ENCODE measurements at regions not wholly inside any gene's neighbourhood (a gene's known extent, or its start where the extent isn't known, plus 50 kb on each side); places are given as distances from the start of the nearest gene placed in this dataset.

GRCh38 chr21:41663805-41664788, 102.8 kb downstream of the RIPK4 start (continued):
- no peak for TF ChIP-seq ZHX1 (CRISPR knock-in tag; IDR thresholded peaks at IDR 0.05; ENCODE audit: low read depth)
- no peak for TF ChIP-seq ZSCAN30 (CRISPR knock-in tag; IDR thresholded peaks at IDR 0.05)
- TF ChIP-seq THAP11 (CRISPR knock-in tag; IDR thresholded peaks at IDR 0.05) = no peak
- TF ChIP-seq, protein P1, sequence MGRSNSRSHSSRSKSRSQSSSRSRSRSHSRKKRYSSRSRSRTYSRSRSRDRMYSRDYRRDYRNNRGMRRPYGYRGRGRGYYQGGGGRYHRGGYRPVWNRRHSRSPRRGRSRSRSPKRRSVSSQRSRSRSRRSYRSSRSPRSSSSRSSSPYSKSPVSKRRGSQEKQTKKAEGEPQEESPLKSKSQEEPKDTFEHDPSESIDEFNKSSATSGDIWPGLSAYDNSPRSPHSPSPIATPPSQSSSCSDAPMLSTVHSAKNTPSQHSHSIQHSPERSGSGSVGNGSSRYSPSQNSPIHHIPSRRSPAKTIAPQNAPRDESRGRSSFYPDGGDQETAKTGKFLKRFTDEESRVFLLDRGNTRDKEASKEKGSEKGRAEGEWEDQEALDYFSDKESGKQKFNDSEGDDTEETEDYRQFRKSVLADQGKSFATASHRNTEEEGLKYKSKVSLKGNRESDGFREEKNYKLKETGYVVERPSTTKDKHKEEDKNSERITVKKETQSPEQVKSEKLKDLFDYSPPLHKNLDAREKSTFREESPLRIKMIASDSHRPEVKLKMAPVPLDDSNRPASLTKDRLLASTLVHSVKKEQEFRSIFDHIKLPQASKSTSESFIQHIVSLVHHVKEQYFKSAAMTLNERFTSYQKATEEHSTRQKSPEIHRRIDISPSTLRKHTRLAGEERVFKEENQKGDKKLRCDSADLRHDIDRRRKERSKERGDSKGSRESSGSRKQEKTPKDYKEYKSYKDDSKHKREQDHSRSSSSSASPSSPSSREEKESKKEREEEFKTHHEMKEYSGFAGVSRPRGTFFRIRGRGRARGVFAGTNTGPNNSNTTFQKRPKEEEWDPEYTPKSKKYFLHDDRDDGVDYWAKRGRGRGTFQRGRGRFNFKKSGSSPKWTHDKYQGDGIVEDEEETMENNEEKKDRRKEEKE (IDR thresholded peaks at IDR 0.05) = no peak
- no peak for TF ChIP-seq ZNF382 (CRISPR knock-in tag; IDR thresholded peaks at IDR 0.05; ENCODE audit: borderline replicate concordance)
- TF ChIP-seq HDAC6 (IDR thresholded peaks at IDR 0.05; ENCODE audit: low read depth, low read length) = no peak
- TF ChIP-seq TP53 (CRISPR knock-in tag; conservative IDR thresholded peaks at IDR 0.05) = no peak
- TF ChIP-seq ZSCAN20 (CRISPR knock-in tag; IDR thresholded peaks at IDR 0.05; ENCODE audit: borderline replicate concordance) = no peak
- TF ChIP-seq ZNF17 (CRISPR knock-in tag; IDR thresholded peaks at IDR 0.05) = no peak
- no peak for TF ChIP-seq FOXP4 (CRISPR knock-in tag; IDR thresholded peaks at IDR 0.05)
- no peak for TF ChIP-seq HNRNPK (IDR thresholded peaks at IDR 0.05; ENCODE audit: low read depth, low read length, poor library complexity, severe bottlenecking)
- TF ChIP-seq TEAD3 (CRISPR knock-in tag; optimal IDR thresholded peaks at IDR 0.05; ENCODE audit: borderline replicate concordance) = no peak
- TF ChIP-seq TGIF2 (CRISPR knock-in tag; IDR thresholded peaks at IDR 0.05) = peak; percentile 82; the same call in 1 of the 2 replicates
- TF ChIP-seq ZNF280B (CRISPR knock-in tag; IDR thresholded peaks at IDR 0.05; ENCODE audit: borderline replicate concordance) = no peak
- TF ChIP-seq PITX1 (CRISPR knock-in tag; IDR thresholded peaks at IDR 0.05) = 0 out of 2 replicates have a peak, but pooled peaks have one; percentile 18
- no peak for TF ChIP-seq ZBTB25 (CRISPR knock-in tag; IDR thresholded peaks at IDR 0.05)
- TF ChIP-seq NFKBIZ (CRISPR knock-in tag; IDR thresholded peaks at IDR 0.05) = no peak

Data from HepG2 (cell line).